ENCODE measurements at regions not wholly inside any gene's neighbourhood (a gene's known extent, or its start where the extent isn't known, plus 50 kb on each side); places are given as distances from the start of the nearest gene placed in this dataset.

- no peak for TF ChIP-seq CTCF (IDR thresholded peaks at IDR 0.05; ENCODE audit: low read length, missing control alignments)
- no peak overlapping the region for H3K4me3 ChIP-seq (replicated peaks; ENCODE audit: low read depth, low read length)
- no peak for DNase-seq (ENCODE audit: low read depth)
These were observed 382.1 kb upstream of the TBL1XR1 start for GRCh38 chr3:177579419-177579818.

- TF ChIP-seq CTCF (IDR thresholded peaks at IDR 0.05; ENCODE audit: low read length, missing control alignments) = no peak
- H3K4me3 ChIP-seq (replicated peaks; ENCODE audit: low read depth, low read length) = no peak overlapping the region
- no peak for DNase-seq (ENCODE audit: low read depth)
These were observed 383.2 kb upstream of the TBL1XR1 start for GRCh38 chr3:177580437-177580836.

GRCh38 chr3:177585271-177585670 lies 388.0 kb upstream of the TBL1XR1 start:
- TF ChIP-seq CTCF (IDR thresholded peaks at IDR 0.05; ENCODE audit: low read length, missing control alignments) = no peak

GRCh38 chr3:177589041-177589650 lies 391.9 kb upstream of the TBL1XR1 start:
- no peak for TF ChIP-seq CTCF (IDR thresholded peaks at IDR 0.05; ENCODE audit: low read length, missing control alignments)
- DNase-seq (ENCODE audit: low read depth) = no peak
- no peak overlapping the region for H3K4me3 ChIP-seq (replicated peaks; ENCODE audit: low read depth, low read length)

More at GRCh38 chr3:177585271-177585670, 388.0 kb upstream of the TBL1XR1 start:
- DNase-seq (ENCODE audit: low read depth) = no peak
- H3K4me3 ChIP-seq (replicated peaks; ENCODE audit: low read depth, low read length) = no peak overlapping the region

GRCh38 chr3:177589911-177590381 lies 392.7 kb upstream of the TBL1XR1 start:
- DNase-seq (ENCODE audit: low read depth) = peak; percentile 95
- H3K4me3 ChIP-seq (replicated peaks; ENCODE audit: low read depth, low read length) = no peak overlapping the region
- TF ChIP-seq CTCF (IDR thresholded peaks at IDR 0.05; ENCODE audit: low read length, missing control alignments) = no peak

GRCh38 chr3:177590826-177591225 lies 393.5 kb upstream of the TBL1XR1 start:
- DNase-seq (ENCODE audit: low read depth) = no peak
- H3K4me3 ChIP-seq (replicated peaks; ENCODE audit: low read depth, low read length) = no peak overlapping the region
- no peak for TF ChIP-seq CTCF (IDR thresholded peaks at IDR 0.05; ENCODE audit: low read length, missing control alignments)

- no peak for TF ChIP-seq CTCF (IDR thresholded peaks at IDR 0.05; ENCODE audit: low read length, missing control alignments)
- DNase-seq (ENCODE audit: low read depth) = no peak
- H3K4me3 ChIP-seq (replicated peaks; ENCODE audit: low read depth, low read length) = no peak overlapping the region
These were observed 394.1 kb upstream of the TBL1XR1 start for GRCh38 chr3:177591379-177591778.

All from fibroblast of pulmonary artery (primary cell).